Thyroid gland (tissue), 4 donors: ENCODE measurements at regions not wholly inside any gene's neighbourhood (a gene's known extent, or its start where the extent isn't known, plus 50 kb on each side); places are given as distances from the start of the nearest gene placed in this dataset.

Experiments used
- DNase-seq, 2 donors: peaks; one replicate each; pipeline ENCODE4 v3.0.0-alpha.2; 2019
- H3K27ac ChIP-seq, 3 donors: fragments of 200-600 bp; sonication (generic); 1 replicate in 2 of 3; 2 replicates in 1 of 3; pipeline ENCODE4 v1.5.1; 2016 to 2019; ENCODE audit warnings: mild to moderate bottlenecking in 1 of 3, moderate library complexity in 1 of 3
- H3K27me3 ChIP-seq: fragments of 200-600 bp; sonication (generic); one replicate; pipeline ENCODE4 v1.5.1; 2019
- H3K36me3 ChIP-seq, 2 donors: fragments of 200-600 bp; sonication (generic); one replicate each; pipeline ENCODE4 v1.5.1; 2016 to 2019
- H3K4me1 ChIP-seq, 2 donors: fragments of 200-600 bp; sonication (generic); one replicate each; pipeline ENCODE4 v1.5.1; 2017 to 2019
- H3K4me3 ChIP-seq, 3 donors: fragments of 200-600 bp; sonication (generic); replicated peaks in 1 of 3; 1 replicate in 2 of 3; 2 replicates in 1 of 3; pipeline ENCODE4 v1.5.1; 2016; ENCODE audit warnings: mild to moderate bottlenecking in 1 of 3
- H3K9me3 ChIP-seq: fragments of 200-600 bp; sonication (generic); one replicate; pipeline ENCODE4 v1.5.1; 2017
- CTCF ChIP-seq, 6 experiments: fragments of 200-600 bp in 3 of 6; fragments of 450-650 bp in 3 of 6; sonication (generic) in 3 of 6; IDR thresholded peaks; one replicate each; pipeline ENCODE4 v1.5.1; 2016 to 2019; ENCODE audit warnings: antibody characterized with exemption in 6 of 6, mild to moderate bottlenecking in 2 of 6, inconsistent platforms in 1 of 6, moderate library complexity in 1 of 6
- POLR2A ChIP-seq, 2 donors: fragments of 450-650 bp; IDR thresholded peaks; one replicate each; pipeline ENCODE4 v1.6.1; 2017; ENCODE audit warnings: antibody characterized with exemption in 2 of 2, mild to moderate bottlenecking in 2 of 2, moderate library complexity in 1 of 2
- WGBS, 2 donors: methylation state at CpG; one replicate each; pipeline ENCODE4 v1.1.5; 2017; 5-methylcytosine and 5-hydroxymethylcytosine counted together
- intact Hi-C: fragments of 100-400 bp; cut with DNase I; formaldehyde crosslinking; loops from one replicate; pipeline ENCODE4 v1.15.1; 2023

GRCh38 chr1:37107153-37107907, 73.0 kb upstream of the GRIK3 start:
- no peaks in the 10 kb centered on the region for H3K9me3 ChIP-seq
- no peaks in the 10 kb centered on the region for H3K4me1 ChIP-seq
- intact Hi-C loops, result no loop called here
- no peaks in the 10 kb centered on the region for H3K27me3 ChIP-seq
- 74 to 86% methylated on average over 5 of the region's 5 CpGs for WGBS, 2 donors
- TF ChIP-seq POLR2A (IDR thresholded peaks at IDR 0.05) (no peak), CTCF (IDR thresholded peaks at IDR 0.05) (no peak)
- no peak overlapping the region for H3K27ac ChIP-seq
- H3K36me3 ChIP-seq, result no peaks in the 10 kb centered on the region
- H3K4me3 ChIP-seq, result no peak overlapping the region
- DNase-seq, result no peak

DNA sequence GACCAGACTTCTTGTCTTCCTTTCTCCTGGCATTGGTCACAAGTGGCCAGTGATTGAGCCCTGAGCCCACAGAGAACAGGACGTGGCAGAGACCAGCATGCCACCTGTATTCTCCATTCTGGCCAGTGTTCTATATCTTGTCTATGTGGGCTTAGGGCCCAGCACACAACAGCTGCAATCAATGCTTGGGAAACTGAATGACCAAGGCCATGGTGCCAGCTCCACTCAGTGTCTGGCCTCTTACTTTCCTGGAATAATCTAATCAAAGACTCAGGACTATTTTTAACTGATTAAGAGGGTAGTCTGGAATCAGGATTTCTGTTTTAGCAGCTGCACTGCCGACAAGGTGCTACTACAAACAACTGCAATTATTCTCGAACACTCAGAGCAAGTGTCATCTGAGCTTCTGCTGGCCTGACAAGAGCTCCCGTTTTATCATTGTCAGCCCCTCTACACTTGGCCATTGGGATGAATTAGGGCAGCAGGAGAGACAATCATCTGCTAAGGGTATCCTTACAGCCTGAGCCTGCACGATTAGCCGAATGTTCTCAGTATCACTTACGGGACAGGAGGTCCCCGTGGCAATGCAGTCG, 74.4 kb upstream of the GRIK3 start:
- DNase-seq, result no peak
- WGBS, 2 donors, result 76 to 78% methylated on average over 9 of the region's 9 CpGs
- no peaks in the 10 kb centered on the region for H3K9me3 ChIP-seq

GRCh38 chr1:37112430-37112829, 78.1 kb upstream of the GRIK3 start:
- Histone ChIP-seq H3K36me3 (no peaks in the 10 kb centered on the region), H3K4me3 (no peak overlapping the region), H3K4me1 (no peaks in the 10 kb centered on the region), H3K9me3 (no peaks in the 10 kb centered on the region), H3K27me3 (no peaks in the 10 kb centered on the region), H3K27ac (no peak overlapping the region)
- 74 to 84% methylated on average over 1 of the region's 1 CpG for WGBS, 2 donors
- intact Hi-C loops, result no loop called here
- DNase-seq, result no peak
- TF ChIP-seq POLR2A (IDR thresholded peaks at IDR 0.05), result no peak
- TF ChIP-seq CTCF (IDR thresholded peaks at IDR 0.05), result no peak

More for the DNA sequence above, 74.4 kb upstream of the GRIK3 start:
- intact Hi-C loops, result no loop called here
- Histone ChIP-seq H3K4me3 (no peak overlapping the region), H3K4me1 (no peaks in the 10 kb centered on the region), H3K27ac (no peak overlapping the region), H3K36me3 (no peaks in the 10 kb centered on the region), H3K27me3 (no peaks in the 10 kb centered on the region)
- TF ChIP-seq POLR2A (IDR thresholded peaks at IDR 0.05), result no peak
- TF ChIP-seq CTCF (IDR thresholded peaks at IDR 0.05), result no peak

GRCh38 chr1:37113285-37113997, 79.1 kb upstream of the GRIK3 start:
- H3K27me3 ChIP-seq, result no peaks in the 10 kb centered on the region
- no peak for DNase-seq
- no peaks in the 10 kb centered on the region for H3K36me3 ChIP-seq
- no peak for TF ChIP-seq POLR2A (IDR thresholded peaks at IDR 0.05)
- no peak for TF ChIP-seq CTCF (IDR thresholded peaks at IDR 0.05)
- intact Hi-C loops, result no loop called here
- H3K9me3 ChIP-seq, result no peaks in the 10 kb centered on the region
- no peak overlapping the region for H3K4me3 ChIP-seq
- H3K4me1 ChIP-seq, result no peaks in the 10 kb centered on the region
- H3K27ac ChIP-seq, result no peak overlapping the region
- WGBS, 2 donors, result 86 to 88% methylated on average over 6 of the region's 6 CpGs

GRCh38 chr1:37118790-37119189, 84.5 kb upstream of the GRIK3 start:
- WGBS, 2 donors, result 44 to 50% methylated on average over 1 of the region's 1 CpG
- no peak for TF ChIP-seq POLR2A (IDR thresholded peaks at IDR 0.05)
- TF ChIP-seq CTCF (IDR thresholded peaks at IDR 0.05), result no peak
- intact Hi-C loops, result no loop called here

More at GRCh38 chr1:37118790-37119189, 84.5 kb upstream of the GRIK3 start:
- no peaks in the 10 kb centered on the region for H3K36me3 ChIP-seq
- no peak overlapping the region for H3K4me3 ChIP-seq
- no peak overlapping the region for H3K27ac ChIP-seq
- no peaks in the 10 kb centered on the region for H3K9me3 ChIP-seq
- no peaks in the 10 kb centered on the region for H3K4me1 ChIP-seq
- no peak for DNase-seq
- no peaks in the 10 kb centered on the region for H3K27me3 ChIP-seq
